CD4-positive, alpha-beta memory T cell (primary cell): ENCODE measurements at regions not wholly inside any gene's neighbourhood (a gene's known extent, or its start where the extent isn't known, plus 50 kb on each side); places are given as distances from the start of the nearest gene placed in this dataset.

Experiments
- CTCF ChIA-PET: fragments of 350-600 bp; sonication (Branson Sonifier 250); formaldehyde crosslinking; loops from one replicate; lab custom pipeline; 2021; ENCODE audit warnings: inconsistent platforms; ENCODE audit not compliant: partially characterized antibody; lab: Charles Lee
- POLR2A ChIA-PET: fragments of 350-600 bp; sonication (Branson Sonifier 250); formaldehyde crosslinking; loops from one replicate; lab custom pipeline; 2021; ENCODE audit not compliant: partially characterized antibody; lab: Charles Lee
- DNase-seq, 5 donors: peaks; one replicate each; pipeline versions ENCODE4 v3.0.0 to v3.0.0-alpha.2; 2020 to 2022; ENCODE audit warnings: mixed read lengths in 1 of 5
- H3K27ac ChIP-seq: one replicate; pipeline ENCODE4 v1.7.0; 2013; ENCODE audit warnings: low read depth, low read length
- H3K27me3 ChIP-seq: 2 replicates; pipeline ENCODE4 v1.7.0; 2013; ENCODE audit warnings: mild to moderate bottlenecking, low read length, moderate library complexity; ENCODE audit not compliant: insufficient read depth
- H3K36me3 ChIP-seq: 2 replicates; pipeline ENCODE4 v1.7.0; 2013; ENCODE audit warnings: mild to moderate bottlenecking, low read length, moderate library complexity; ENCODE audit not compliant: insufficient read depth
- H3K4me1 ChIP-seq: 2 replicates; pipeline ENCODE4 v1.7.0; 2013; ENCODE audit warnings: mild to moderate bottlenecking, low read length, moderate library complexity; ENCODE audit not compliant: insufficient read depth
- H3K4me3 ChIP-seq, 2 donors: one replicate each; pipeline ENCODE4 v1.7.0; 2013; ENCODE audit warnings: low read length in 2 of 2, mild to moderate bottlenecking in 1 of 2
- H3K9me3 ChIP-seq, 2 donors: one replicate each; pipeline ENCODE4 v1.7.0; 2013; ENCODE audit warnings: low read length in 2 of 2, control low read depth in 1 of 2; ENCODE audit not compliant: control insufficient read depth in 1 of 2
- H3K27ac Mint-ChIP-seq, 7 donors: one replicate each; pipeline ENCODE4 v1.8.0; 2020 to 2021; ENCODE audit warnings: mixed read lengths in 7 of 7, mild to moderate bottlenecking in 6 of 7, inconsistent platforms in 3 of 7, moderate library complexity in 3 of 7
- H3K27me3 Mint-ChIP-seq, 2 donors: one replicate each; pipeline ENCODE4 v1.8.0; 2020 to 2021; ENCODE audit warnings: mixed read lengths in 2 of 2
- H3K36me3 Mint-ChIP-seq, 2 donors: one replicate each; pipeline ENCODE4 v1.8.0; 2020 to 2021; ENCODE audit warnings: mixed read lengths in 2 of 2, inconsistent platforms in 1 of 2, mild to moderate bottlenecking in 1 of 2
- H3K4me1 Mint-ChIP-seq, 4 donors: one replicate each; pipeline ENCODE4 v1.8.0; 2020 to 2021; ENCODE audit warnings: mixed read lengths in 4 of 4, mild to moderate bottlenecking in 1 of 4
- H3K4me3 Mint-ChIP-seq, 8 donors: one replicate each; pipeline ENCODE4 v1.8.0; 2020 to 2021; ENCODE audit warnings: mixed read lengths in 8 of 8, mild to moderate bottlenecking in 7 of 8, moderate library complexity in 6 of 8, inconsistent platforms in 3 of 8
- H3K9me3 Mint-ChIP-seq, 8 donors: one replicate each; pipeline ENCODE4 v1.8.0; 2020 to 2021; ENCODE audit warnings: mixed read lengths in 8 of 8, mild to moderate bottlenecking in 5 of 8, inconsistent platforms in 3 of 8, moderate library complexity in 1 of 8
- intact Hi-C: fragments of 100-400 bp; cut with micrococcal nuclease; formaldehyde crosslinking; loops from one replicate; pipeline ENCODE4 v1.15.1; 2023

GRCh38 chr10:35758076-35758475, 116.0 kb upstream of the FZD8 start:
- Mint-ChIP-seq H3K36me3 (no peaks in the 10 kb centered on the region), H3K9me3 (peaks cover 0 to 6% (median 0%) of the 10 kb centered on the region in 8 donors), H3K4me3 (no peak overlapping the region), H3K4me1 (no peaks in the 10 kb centered on the region), H3K27me3 (peaks cover 0 to 4% of the 10 kb centered on the region in 2 donors), H3K27ac (no peak overlapping the region)
- Histone ChIP-seq H3K4me3 (no peak overlapping the region), H3K27ac (no peak overlapping the region), H3K36me3 (no peaks in the 10 kb centered on the region), H3K9me3 (no peaks in the 10 kb centered on the region), H3K4me1 (no peaks in the 10 kb centered on the region), H3K27me3 (no peaks in the 10 kb centered on the region)
- no peak for DNase-seq
- intact Hi-C loops, result no loop called here
- POLR2A ChIA-PET, result no interaction called here
- CTCF ChIA-PET, result interaction anchor here (0.7 kb wide), 1 partner anchor 1864 kb away, joined by 3 read pairs; no protein-coding TSS in a partner anchor

- H3K9me3 Mint-ChIP-seq, result peaks cover 0 to 8% (median 0%) of the 10 kb centered on the region in 8 donors
- H3K4me1 Mint-ChIP-seq, result no peaks in the 10 kb centered on the region
- no peaks in the 10 kb centered on the region for H3K36me3 Mint-ChIP-seq
- POLR2A ChIA-PET, result no interaction called here
- no peaks in the 10 kb centered on the region for H3K27me3 Mint-ChIP-seq
- Histone ChIP-seq H3K4me3 (no peak overlapping the region), H3K27ac (no peak overlapping the region), H3K9me3 (no peaks in the 10 kb centered on the region), H3K36me3 (no peaks in the 10 kb centered on the region), H3K27me3 (no peaks in the 10 kb centered on the region), H3K4me1 (no peaks in the 10 kb centered on the region)
- no peak overlapping the region for H3K27ac Mint-ChIP-seq
- CTCF ChIA-PET, result no interaction called here
- intact Hi-C loops, result no loop called here
- no peak for DNase-seq
- H3K4me3 Mint-ChIP-seq, result no peak overlapping the region
These were observed 112.4 kb upstream of the FZD8 start for GRCh38 chr10:35754519-35754918.

GRCh38 chr10:35752469-35753461, 110.7 kb upstream of the FZD8 start:
- Histone ChIP-seq H3K4me1 (no peaks in the 10 kb centered on the region), H3K27me3 (no peaks in the 10 kb centered on the region), H3K4me3 (no peak overlapping the region), H3K27ac (no peak overlapping the region), H3K9me3 (no peaks in the 10 kb centered on the region), H3K36me3 (no peaks in the 10 kb centered on the region)
- no peak overlapping the region for H3K4me3 Mint-ChIP-seq
- DNase-seq, result no peak
- ChIA-PET POLR2A (no interaction called here), CTCF (no interaction called here)
- H3K27ac Mint-ChIP-seq, result no peak overlapping the region
- intact Hi-C loops, result no loop called here
- H3K27me3 Mint-ChIP-seq, result no peaks in the 10 kb centered on the region
- peaks cover 0 to 2% (median 0%) of the 10 kb centered on the region in 8 donors for H3K9me3 Mint-ChIP-seq
- H3K36me3 Mint-ChIP-seq, result no peaks in the 10 kb centered on the region
- no peaks in the 10 kb centered on the region for H3K4me1 Mint-ChIP-seq

GRCh38 chr10:35751347-35751746, 109.3 kb upstream of the FZD8 start:
- ChIA-PET CTCF (no interaction called here), POLR2A (no interaction called here)
- no peak overlapping the region for H3K27ac ChIP-seq
- H3K4me1 Mint-ChIP-seq, result no peaks in the 10 kb centered on the region
- H3K4me3 ChIP-seq, result no peak overlapping the region
- intact Hi-C loops, result no loop called here
- no peaks in the 10 kb centered on the region for H3K36me3 Mint-ChIP-seq
- no peaks in the 10 kb centered on the region for H3K9me3 ChIP-seq
- peaks cover 0 to 2% (median 0%) of the 10 kb centered on the region in 8 donors for H3K9me3 Mint-ChIP-seq
- no peaks in the 10 kb centered on the region for H3K27me3 Mint-ChIP-seq
- no peaks in the 10 kb centered on the region for H3K27me3 ChIP-seq
- no peaks in the 10 kb centered on the region for H3K4me1 ChIP-seq
- no peaks in the 10 kb centered on the region for H3K36me3 ChIP-seq
- H3K27ac Mint-ChIP-seq, result no peak overlapping the region
- no peak for DNase-seq
- H3K4me3 Mint-ChIP-seq, result no peak overlapping the region

- no peaks in the 10 kb centered on the region for H3K36me3 Mint-ChIP-seq
- H3K27ac ChIP-seq, result no peak overlapping the region
- no peaks in the 10 kb centered on the region for H3K4me1 ChIP-seq
- H3K4me3 Mint-ChIP-seq, result no peak overlapping the region
- H3K27me3 Mint-ChIP-seq, result no peaks in the 10 kb centered on the region
- intact Hi-C loops, result no loop called here
- peaks cover 0 to 2% (median 0%) of the 10 kb centered on the region in 8 donors for H3K9me3 Mint-ChIP-seq
- H3K27me3 ChIP-seq, result no peaks in the 10 kb centered on the region
- H3K9me3 ChIP-seq, result no peaks in the 10 kb centered on the region
- no peaks in the 10 kb centered on the region for H3K4me1 Mint-ChIP-seq
- no peaks in the 10 kb centered on the region for H3K36me3 ChIP-seq
- DNase-seq, result no peak
- ChIA-PET CTCF (no interaction called here), POLR2A (no interaction called here)
- no peak overlapping the region for H3K27ac Mint-ChIP-seq
- no peak overlapping the region for H3K4me3 ChIP-seq
These were observed 107.1 kb upstream of the FZD8 start for GRCh38 chr10:35749230-35749629.

- ChIA-PET CTCF (no interaction called here), POLR2A (no interaction called here)
- Histone ChIP-seq H3K4me1 (no peaks in the 10 kb centered on the region), H3K9me3 (no peaks in the 10 kb centered on the region), H3K27ac (no peak overlapping the region), H3K4me3 (no peak overlapping the region), H3K36me3 (no peaks in the 10 kb centered on the region), H3K27me3 (no peaks in the 10 kb centered on the region)
- Mint-ChIP-seq H3K4me1 (no peaks in the 10 kb centered on the region), H3K27me3 (no peaks in the 10 kb centered on the region), H3K27ac (no peak overlapping the region), H3K9me3 (peaks cover 0 to 2% (median 0%) of the 10 kb centered on the region in 8 donors), H3K4me3 (no peak overlapping the region), H3K36me3 (no peaks in the 10 kb centered on the region)
- DNase-seq, result no peak
- intact Hi-C loops, result no loop called here
These were observed 103.7 kb upstream of the FZD8 start for GRCh38 chr10:35745617-35746403.

GRCh38 chr10:35743851-35744250, 101.8 kb upstream of the FZD8 start:
- intact Hi-C loops, result no loop called here
- ChIA-PET POLR2A (no interaction called here), CTCF (no interaction called here)
- H3K4me3 Mint-ChIP-seq, result no peak overlapping the region
- Histone ChIP-seq H3K4me1 (no peaks in the 10 kb centered on the region), H3K4me3 (no peak overlapping the region), H3K9me3 (no peaks in the 10 kb centered on the region), H3K36me3 (no peaks in the 10 kb centered on the region), H3K27ac (no peak overlapping the region), H3K27me3 (no peaks in the 10 kb centered on the region)
- no peaks in the 10 kb centered on the region for H3K36me3 Mint-ChIP-seq
- no peaks in the 10 kb centered on the region for H3K27me3 Mint-ChIP-seq
- no peak overlapping the region for H3K27ac Mint-ChIP-seq
- no peaks in the 10 kb centered on the region for H3K4me1 Mint-ChIP-seq
- no peak for DNase-seq
- H3K9me3 Mint-ChIP-seq, result peaks cover 0 to 2% (median 0%) of the 10 kb centered on the region in 8 donors
